HepG2 (cell line): ENCODE measurements at regions not wholly inside any gene's neighbourhood (a gene's known extent, or its start where the extent isn't known, plus 50 kb on each side); places are given as distances from the start of the nearest gene placed in this dataset.

Experiments used
- ATAC-seq: fragments of 200-7000 bp; cut with Tn5 transposase; 3 replicates; pipeline ENCODE4 v1.9.1; 2020; ENCODE audit warnings: mild to moderate bottlenecking, moderate library complexity
- BruUV-seq: library from RNA; stranded (reverse); fragments of 400-500 nt; replicated peaks from 2 replicates; lab custom pipeline; 2021; lab: Mats Ljungman, UMichigan
- CTCF ChIA-PET: fragments of 300-600 bp; formaldehyde crosslinking; extraction: SDS; loops from one replicate; lab custom pipeline; 2021; ENCODE audit warnings: low total read pairs, inconsistent platforms, low intra/inter-chr PET ratio; lab: Yijun Ruan, JAX
- POLR2A ChIA-PET: fragments of 350-600 bp; sonication (Branson Sonifier 250); formaldehyde crosslinking; loops from one replicate; lab custom pipeline; 2020; ENCODE audit warnings: antibody characterized with exemption, inconsistent platforms; lab: Yijun Ruan, JAX
- DNase-seq: peaks from one replicate; pipeline ENCODE4 v3.0.0-alpha.2; 2015; ENCODE audit warnings: low spot score
- FAIRE-seq: peaks from 3 replicates; lab custom pipeline; 2011; peaks lifted over from hg19 to GRCh38; lab: Jason Lieb, UNC
- H2AFZ ChIP-seq: one replicate; pipeline ENCODE4 v1.6.1; 2011; ENCODE audit warnings: low read length, inconsistent platforms
- H3K27ac ChIP-seq: fragments of 300-600 bp; 3 replicates; pipeline ENCODE4 v1.8.0; 2011; ENCODE audit warnings: mixed run types, mild to moderate bottlenecking, mixed read lengths, low read length, inconsistent platforms; ENCODE audit not compliant: insufficient read depth; ENCODE audit errors: extremely low read length
- H3K27me3 ChIP-seq, 2 experiments: fragments of 200-600 bp in 1 of 2; 2 replicates in 1 of 2; 3 replicates in 1 of 2; pipeline versions ENCODE4 v1.6.0 to v1.8.0; 2011; ENCODE audit warnings: low read length in 2 of 2, mild to moderate bottlenecking in 2 of 2, moderate library complexity in 2 of 2, inconsistent platforms in 1 of 2; ENCODE audit not compliant: insufficient read depth in 2 of 2, control insufficient read depth in 1 of 2
- H3K36me3 ChIP-seq, 2 experiments: fragments of 200-600 bp in 1 of 2; replicated peaks in 1 of 2; 2 replicates in 1 of 2; 3 replicates in 1 of 2; pipeline versions ENCODE4 v1.5.1 to v1.8.0; 2011; ENCODE audit warnings: low read length in 2 of 2, inconsistent platforms in 1 of 2; ENCODE audit not compliant: insufficient read depth in 2 of 2, control insufficient read depth in 1 of 2
- H3K4me1 ChIP-seq: 2 replicates; pipeline ENCODE4 v1.5.1; 2012; ENCODE audit warnings: low read length, inconsistent platforms; ENCODE audit not compliant: insufficient read depth
- H3K4me2 ChIP-seq: 2 replicates; pipeline ENCODE4 v1.6.0; 2011; ENCODE audit warnings: low read depth, low read length, inconsistent platforms
- H3K4me3 ChIP-seq, 3 experiments: fragments of 200-600 bp in 1 of 3; sonication (generic), shearing (Covaris generic) in 1 of 3; replicated peaks in 1 of 3; 2 replicates each; pipeline ENCODE4 v1.5.1; 2011 to 2016; ENCODE audit warnings: low read length in 3 of 3, inconsistent platforms in 2 of 3, low read depth in 2 of 3, mild to moderate bottlenecking in 2 of 3, control low read depth in 1 of 3, mixed read lengths in 1 of 3; ENCODE audit not compliant: insufficient read depth in 1 of 3
- H3K79me2 ChIP-seq: one replicate; pipeline ENCODE4 v1.6.1; 2011; ENCODE audit warnings: low read length, inconsistent platforms; ENCODE audit not compliant: insufficient read depth
- H3K9ac ChIP-seq: 2 replicates; pipeline ENCODE4 v1.6.0; 2011; ENCODE audit warnings: mild to moderate bottlenecking, low read depth, low read length, inconsistent platforms; ENCODE audit not compliant: insufficient read depth
- H3K9me3 ChIP-seq: 2 replicates; pipeline ENCODE4 v1.5.1; 2012; ENCODE audit warnings: mild to moderate bottlenecking, low read length
- H4K20me1 ChIP-seq: 2 replicates; pipeline ENCODE4 v1.6.0; 2011; ENCODE audit warnings: inconsistent platforms, mild to moderate bottlenecking, low read length, moderate library complexity; ENCODE audit not compliant: insufficient read depth
- DDIT3 ChIP-seq: sonication (generic); formaldehyde crosslinking; IDR thresholded peaks from 2 replicates; pipeline ENCODE4 v1.4.0; 2020; ENCODE audit warnings: mild to moderate bottlenecking, missing genetic modification reagents
- E2F5 ChIP-seq: sonication (generic); formaldehyde crosslinking; conservative IDR thresholded peaks from 2 replicates; pipeline ENCODE4 v1.4.0; 2020; ENCODE audit warnings: missing genetic modification reagents
- GABPB1 ChIP-seq: IDR thresholded peaks from 2 replicates; pipeline ENCODE4 v1.6.1; 2016; ENCODE audit warnings: mild to moderate bottlenecking, missing genetic modification reagents, moderate library complexity, missing compliant biosample characterization
- HMGXB4 ChIP-seq, 2 experiments: sonication (generic) in 1 of 2; formaldehyde crosslinking in 1 of 2; IDR thresholded peaks; 2 replicates each; pipeline versions ENCODE4 v1.4.0 to v1.6.1; 2018 to 2020; ENCODE audit warnings: missing genetic modification reagents in 2 of 2, borderline replicate concordance in 1 of 2, low read depth in 1 of 2, mild to moderate bottlenecking in 1 of 2, missing biosample characterization in 1 of 2
- HNF4A ChIP-seq: sonication (generic); formaldehyde crosslinking; IDR thresholded peaks from 2 replicates; pipeline ENCODE4 v1.4.0; 2020; ENCODE audit warnings: missing genetic modification reagents
- NFYB ChIP-seq: sonication (generic); formaldehyde crosslinking; IDR thresholded peaks from 2 replicates; pipeline ENCODE4 v1.4.0; 2020; ENCODE audit warnings: missing genetic modification reagents
- NR1H2 ChIP-seq: sonication (generic); formaldehyde crosslinking; IDR thresholded peaks from 2 replicates; pipeline ENCODE4 v1.8.1; 2022; ENCODE audit warnings: low read depth, missing genetic modification reagents, borderline replicate concordance
- NR2C2 ChIP-seq: sonication (generic); formaldehyde crosslinking; IDR thresholded peaks from 2 replicates; pipeline ENCODE4 v1.4.0; 2020; ENCODE audit warnings: missing genetic modification reagents, mild to moderate bottlenecking, moderate library complexity, borderline replicate concordance
- NR2F1 ChIP-seq, 2 experiments: fragments of 450-650 bp in 1 of 2; formaldehyde crosslinking in 1 of 2; IDR thresholded peaks; 2 replicates each; pipeline versions ENCODE4 v1.5.0 to v1.6.1; 2016 to 2020; ENCODE audit warnings: mild to moderate bottlenecking in 1 of 2, missing compliant biosample characterization in 1 of 2, missing genetic modification reagents in 1 of 2, moderate library complexity in 1 of 2
- SAP130 ChIP-seq: IDR thresholded peaks from 2 replicates; pipeline ENCODE4 v1.6.1; 2016; ENCODE audit warnings: low read depth
- ZFX ChIP-seq: sonication (generic); formaldehyde crosslinking; IDR thresholded peaks from 2 replicates; pipeline ENCODE4 v1.4.0; 2020; ENCODE audit warnings: mild to moderate bottlenecking, low read depth, missing genetic modification reagents, moderate library complexity
- ZNF143 ChIP-seq: sonication (generic); formaldehyde crosslinking; IDR thresholded peaks from 2 replicates; pipeline ENCODE4 v1.4.0; 2020; ENCODE audit warnings: missing genetic modification reagents
- ZNF280D ChIP-seq: sonication (generic); formaldehyde crosslinking; IDR thresholded peaks from 2 replicates; pipeline ENCODE4 v1.5.1; 2020; ENCODE audit warnings: mild to moderate bottlenecking, missing genetic modification reagents
- ZNF737 ChIP-seq: sonication (generic); formaldehyde crosslinking; IDR thresholded peaks from 2 replicates; pipeline ENCODE4 v1.5.0; 2020; ENCODE audit warnings: missing genetic modification reagents, mild to moderate bottlenecking, borderline replicate concordance
- WGBS: methylation state at CpG from one replicate; pipeline ENCODE4 v1.1.6; 2017; ENCODE audit warnings: low lambda C conversion rate; 5-methylcytosine and 5-hydroxymethylcytosine counted together
- in situ Hi-C: cut with HindIII; loops from 2 replicates; pipeline ENCODE4 v1.10.0; 2017; ENCODE audit warnings: low pct_unique_long_range_greater_than_20kb; ENCODE audit not compliant: extremely low pct_ligation_motif_present
- intact Hi-C: fragments of 100-400 bp; cut with micrococcal nuclease; formaldehyde crosslinking; loops from one replicate; pipeline ENCODE4 v1.10.0; 2022; ENCODE audit not compliant: unreplicated experiment

- TF ChIP-seq E2F5 (CRISPR knock-in tag) (no peak), SAP130 (CRISPR knock-in tag) (0 out of 2 replicates have a peak, but pooled peaks have one; percentile 23), HMGXB4 (CRISPR knock-in tag; IDR thresholded peaks at IDR 0.05; ENCODE audit: borderline replicate concordance in 1 of 2, low read depth in 1 of 2) (peak; percentile 51 to 73; a peak in 2 of 4 replicates)
Observed at GRCh38 chr7:35537067-35538023, 157.6 kb downstream of the HERPUD2 start (continued).

GRCh38 chr7:35536396-35536826, 158.5 kb downstream of the HERPUD2 start:
- ATAC-seq = peak; percentile 87
- no peak overlapping the region for H2AFZ ChIP-seq
- TF ChIP-seq NR1H2 (CRISPR knock-in tag) (no peak), GABPB1 (no peak), ZNF143 (CRISPR knock-in tag) (no peak), ZFX (peak; percentile 50), NR2F1 (CRISPR knock-in tag; IDR thresholded peaks at IDR 0.05) (peak; percentile 67 to 73; a peak in 2 of 4 replicates), ZNF737 (CRISPR knock-in tag) (no peak), HNF4A (CRISPR knock-in tag) (peak; percentile 74), NFYB (CRISPR knock-in tag) (no peak), NR2C2 (CRISPR knock-in tag) (peak; percentile 64; the same call in 1 of the 2 replicates), ZNF280D (CRISPR knock-in tag) (no peak), DDIT3 (CRISPR knock-in tag) (no peak)

More at GRCh38 chr7:35536396-35536826, 158.5 kb downstream of the HERPUD2 start:
- no peak overlapping the region for H3K9ac ChIP-seq
- in situ Hi-C loops = loop anchor here (25.0 kb wide), 1 partner anchor 349 kb away; no protein-coding TSS in a partner anchor
- no peaks in the 10 kb centered on the region for H4K20me1 ChIP-seq
- FAIRE-seq (peak; percentile 51), DNase-seq (peak; percentile 39)
- H3K27ac ChIP-seq = no peak overlapping the region
- peak overlapping the region in 1 of 3 experiments; percentile 51; a peak in 2 of 6 replicates for H3K4me3 ChIP-seq
- H3K4me1 ChIP-seq = peaks cover 13% of the 10 kb centered on the region
- no peaks in the 10 kb centered on the region for H3K79me2 ChIP-seq
- peaks cover 0 to 22% of the 10 kb centered on the region in 2 experiments; a peak in 2 of 5 replicates for H3K27me3 ChIP-seq
- peak overlapping the region; percentile 67 for H3K4me2 ChIP-seq
- no peaks in the 10 kb centered on the region for H3K9me3 ChIP-seq
- intact Hi-C loops = loop anchor here (10.0 kb wide), 2 partner anchors 88 to 482 kb away; no protein-coding TSS in a partner anchor
- H3K36me3 ChIP-seq = no peaks in the 10 kb centered on the region
- BruUV-seq = no TSS peak
- ChIA-PET POLR2A (no interaction called here), CTCF (interaction anchor here (2.4 kb wide), 1 partner anchor 111 kb away, joined by 14 read pairs; no protein-coding TSS in a partner anchor)
- 38% methylated on average over 7 of the region's 11 CpGs for WGBS
